NOMO-1 (cell line): ENCODE measurements at regions not wholly inside any gene's neighbourhood (a gene's known extent, or its start where the extent isn't known, plus 50 kb on each side); places are given as distances from the start of the nearest gene placed in this dataset.

Experiments used
- DNase-seq, 2 experiments: peaks; one replicate each; lab custom pipeline; 2025; ENCODE audit not compliant: unreplicated experiment in 2 of 2; lab: John Stamatoyannopoulos, UW

GRCh38 chr6:62672989-62673388 lies 387.0 kb upstream of the KHDRBS2 start:
- DNase-seq, result no peak

DNA sequence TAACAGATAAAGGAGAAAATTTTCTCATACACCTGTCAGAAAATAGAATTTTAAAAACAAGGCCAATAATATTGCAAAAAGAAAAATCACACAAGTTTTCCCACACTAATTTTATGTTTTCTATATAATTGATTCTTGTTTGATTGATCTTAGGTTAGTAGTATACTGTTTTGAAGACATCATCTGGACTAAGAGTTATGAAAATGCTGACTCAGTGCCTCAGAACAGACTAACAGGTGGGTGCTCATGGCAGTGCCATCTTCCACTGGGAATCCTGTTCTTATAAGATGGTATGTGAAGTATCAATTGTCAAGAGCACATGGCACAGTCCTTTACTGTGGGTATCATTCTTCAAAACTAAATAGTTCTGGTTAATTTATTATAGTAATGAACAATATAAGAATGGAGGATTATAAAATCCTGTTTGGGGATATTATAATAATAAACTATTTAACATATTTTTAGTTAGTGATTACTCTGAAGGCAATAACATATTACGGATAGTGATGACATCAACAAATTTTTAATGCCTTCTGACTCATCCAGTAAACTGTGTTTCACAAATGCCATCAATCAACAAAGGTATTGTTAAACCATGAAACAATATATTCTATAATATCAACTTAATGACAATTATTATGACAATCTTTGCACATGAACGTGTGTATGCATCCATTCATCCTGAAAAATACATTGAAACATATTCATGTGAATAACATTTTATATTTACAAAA lies 384.6 kb upstream of the KHDRBS2 start:
- no peak for DNase-seq

GRCh38 chr6:62669831-62670230 lies 383.8 kb upstream of the KHDRBS2 start:
- no peak for DNase-seq

GRCh38 chr6:62652692-62653328 lies 366.8 kb upstream of the KHDRBS2 start:
- no peak for DNase-seq

GRCh38 chr6:62645274-62645673 lies 359.2 kb upstream of the KHDRBS2 start:
- DNase-seq, result no peak

DNA sequence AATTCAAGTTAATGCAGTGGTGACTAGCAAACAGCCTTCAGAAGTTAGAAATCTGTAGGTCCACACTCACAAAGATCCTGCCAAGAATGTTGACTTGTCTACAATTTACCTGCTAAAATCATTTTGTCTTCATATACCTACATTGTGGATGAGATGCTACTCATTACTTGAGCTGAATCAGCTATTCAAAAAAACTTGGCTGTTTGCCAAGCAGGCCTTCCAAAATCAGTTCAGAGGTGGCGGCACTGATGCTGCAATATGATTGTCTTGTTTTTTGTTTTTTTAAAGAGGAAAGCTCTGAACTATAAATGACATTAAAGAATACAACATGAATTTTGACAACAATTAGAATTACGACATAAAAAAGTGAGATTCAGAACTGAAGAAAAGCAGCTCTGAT lies 354.7 kb upstream of the KHDRBS2 start:
- DNase-seq, result no peak

- no peak for DNase-seq
Observed at GRCh38 chr6:62626661-62627060, 340.6 kb upstream of the KHDRBS2 start.

GRCh38 chr6:62623846-62624532 lies 338.0 kb upstream of the KHDRBS2 start:
- no peak for DNase-seq

DNA sequence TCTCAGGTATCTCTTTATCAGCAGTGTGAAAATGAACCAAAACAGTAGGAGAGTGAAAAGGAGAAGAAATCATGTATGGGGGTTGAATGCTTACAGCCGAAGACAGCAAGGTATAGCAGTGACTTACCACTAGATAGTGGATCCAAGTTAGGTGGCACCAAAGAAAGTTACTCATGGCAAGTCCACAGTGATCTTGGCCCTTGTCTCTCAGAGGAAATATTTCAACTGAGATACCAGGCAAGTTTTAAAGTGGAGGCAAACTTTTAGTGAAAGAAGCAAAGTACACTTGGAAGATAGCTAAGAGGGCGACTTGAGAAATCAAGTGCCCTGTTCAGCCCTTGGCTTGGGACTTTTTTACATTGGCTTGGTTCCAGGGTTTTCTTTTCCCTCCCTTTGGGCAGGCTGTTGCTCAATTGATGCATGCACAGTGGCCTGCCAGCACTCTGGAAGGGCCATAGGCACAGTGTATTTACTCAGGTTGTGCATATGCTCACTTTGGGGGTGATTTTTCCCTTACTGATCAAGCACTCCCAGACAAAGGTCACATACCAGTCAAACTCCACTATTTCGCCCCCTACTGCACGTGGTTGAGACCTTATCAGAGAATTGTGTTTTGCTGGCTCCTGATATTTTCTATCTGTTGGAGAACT lies 329.5 kb upstream of the KHDRBS2 start:
- DNase-seq, result no peak

DNA sequence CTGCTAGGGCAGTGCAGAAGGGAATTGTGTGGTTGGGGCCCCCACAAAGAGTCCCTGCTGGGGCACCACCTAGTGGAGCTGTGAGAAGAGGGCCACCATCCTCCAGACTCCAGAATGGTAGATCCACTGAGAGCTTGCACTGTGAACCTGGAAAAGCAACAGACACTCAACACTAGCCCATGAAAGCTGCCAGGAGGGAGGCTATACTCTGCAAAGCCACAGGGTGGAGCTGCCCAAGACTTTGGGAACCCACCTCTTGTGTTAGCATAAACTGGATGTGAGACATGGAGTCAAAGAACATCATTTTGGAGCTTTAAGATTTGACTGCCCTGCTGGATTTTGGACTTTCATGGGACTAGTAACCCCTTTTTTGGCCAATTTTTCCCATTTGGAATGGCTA lies 328.4 kb upstream of the KHDRBS2 start:
- no peak for DNase-seq

GRCh38 chr6:62613928-62614327 lies 327.9 kb upstream of the KHDRBS2 start:
- no peak for DNase-seq

DNA sequence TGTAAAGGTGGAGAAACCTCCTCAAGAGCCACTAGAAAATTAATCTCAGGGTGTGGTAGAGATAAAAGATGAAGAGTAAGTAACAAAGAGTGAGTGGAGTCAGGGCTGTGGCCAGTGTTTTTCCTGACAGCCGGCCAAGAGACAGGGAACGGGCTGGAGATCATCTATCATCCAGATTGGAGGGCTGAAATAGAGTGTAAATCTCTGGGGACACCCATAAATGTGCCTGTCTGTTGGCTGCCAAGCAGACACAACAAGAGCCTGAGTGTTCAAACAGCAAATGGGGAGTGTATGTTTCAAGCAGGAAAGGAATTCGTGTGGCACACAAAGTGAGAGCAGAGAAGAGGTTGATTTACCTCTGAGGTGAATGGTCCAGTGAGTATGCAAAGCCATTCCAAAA lies 326.4 kb upstream of the KHDRBS2 start:
- DNase-seq, result no peak

DNA sequence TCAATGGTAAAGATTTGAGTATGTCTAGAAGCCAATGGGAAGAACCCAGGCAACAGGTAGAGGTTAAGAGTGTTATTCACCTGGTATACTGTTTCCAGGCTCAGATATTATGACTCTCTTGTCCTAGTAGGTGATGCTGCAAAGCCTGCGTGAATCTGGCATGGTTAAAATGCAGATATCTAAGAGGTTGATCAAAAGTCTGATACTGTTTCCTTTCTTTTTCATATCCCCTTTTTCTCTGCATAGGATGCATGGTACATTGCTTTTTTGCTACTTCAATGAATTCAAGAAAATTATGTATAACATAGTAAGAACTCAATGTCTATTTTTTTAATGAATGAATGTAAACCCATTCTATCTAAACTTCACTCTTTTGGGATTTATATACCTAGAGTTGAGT lies 284.3 kb upstream of the KHDRBS2 start:
- no peak for DNase-seq

- DNase-seq, result no peak
Observed at GRCh38 chr6:62541502-62541901, 255.5 kb upstream of the KHDRBS2 start.

DNA sequence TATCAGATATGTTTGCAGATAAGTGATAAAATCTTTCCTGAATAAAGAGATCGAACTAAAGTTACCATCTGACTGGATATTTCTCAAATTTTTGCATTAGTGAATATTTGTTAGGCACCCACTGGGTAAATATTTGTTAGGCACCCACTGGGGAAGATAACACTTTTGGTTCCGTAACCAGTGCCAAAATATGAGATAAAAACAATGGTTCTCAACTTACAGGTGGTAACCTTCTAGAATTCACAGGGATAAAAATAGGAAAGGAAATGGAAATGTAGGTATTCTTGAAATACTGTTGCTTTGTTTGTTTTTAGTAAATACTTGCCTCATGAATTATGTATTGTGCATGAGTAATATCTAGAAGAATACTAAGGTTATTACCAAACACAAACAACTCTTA lies 245.0 kb upstream of the KHDRBS2 start:
- DNase-seq, result no peak

DNA sequence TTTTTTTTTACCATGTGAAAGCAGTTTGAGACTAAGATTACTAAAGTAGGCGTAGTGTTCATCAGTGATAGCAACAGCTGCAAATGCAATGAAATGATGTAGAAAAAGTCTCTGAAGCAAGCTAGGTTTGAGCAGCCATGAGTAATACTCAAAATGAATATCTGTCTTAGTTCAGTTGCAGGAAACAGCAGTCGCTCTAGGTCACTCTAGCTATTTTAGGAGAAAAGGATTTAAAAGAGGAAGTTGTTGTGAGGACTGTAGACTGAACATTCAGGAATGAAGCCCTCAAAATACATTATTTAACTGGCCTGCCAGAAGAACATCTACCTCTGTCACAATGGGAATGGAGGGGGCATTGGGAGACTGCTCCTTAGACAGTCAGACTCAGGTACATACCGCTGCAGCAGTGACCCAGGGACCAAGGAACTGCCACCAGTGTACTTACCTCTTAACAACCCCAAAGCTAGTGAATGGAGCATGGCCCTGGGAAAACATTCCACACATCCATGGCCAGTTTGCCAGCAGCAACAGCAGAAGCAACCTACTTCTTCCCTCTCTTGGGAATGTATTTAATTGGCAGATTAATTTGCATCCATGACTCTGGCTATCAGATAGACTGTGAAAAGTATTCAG lies 243.0 kb upstream of the KHDRBS2 start:
- DNase-seq, result peak in 1 of 2 experiments; percentile 1

DNA sequence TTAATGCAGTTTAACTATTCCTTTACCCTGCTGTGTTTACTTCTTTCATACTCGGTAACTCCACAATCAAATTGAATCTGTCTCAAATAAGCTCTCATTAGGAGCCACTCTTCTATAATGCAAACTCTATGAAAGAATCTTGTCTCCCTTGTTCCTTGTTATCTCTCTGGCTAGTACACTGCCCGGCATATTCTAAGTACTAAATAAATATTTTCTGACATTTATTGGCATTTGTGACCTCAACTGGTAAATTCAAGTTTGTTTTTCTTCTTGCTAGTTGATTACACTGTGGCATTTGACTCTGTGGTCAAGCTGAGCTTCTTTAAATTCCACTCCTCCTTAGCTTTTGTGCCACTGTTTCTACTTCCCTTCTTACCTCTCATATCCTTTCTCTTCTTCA lies 237.6 kb upstream of the KHDRBS2 start:
- no peak for DNase-seq

DNA sequence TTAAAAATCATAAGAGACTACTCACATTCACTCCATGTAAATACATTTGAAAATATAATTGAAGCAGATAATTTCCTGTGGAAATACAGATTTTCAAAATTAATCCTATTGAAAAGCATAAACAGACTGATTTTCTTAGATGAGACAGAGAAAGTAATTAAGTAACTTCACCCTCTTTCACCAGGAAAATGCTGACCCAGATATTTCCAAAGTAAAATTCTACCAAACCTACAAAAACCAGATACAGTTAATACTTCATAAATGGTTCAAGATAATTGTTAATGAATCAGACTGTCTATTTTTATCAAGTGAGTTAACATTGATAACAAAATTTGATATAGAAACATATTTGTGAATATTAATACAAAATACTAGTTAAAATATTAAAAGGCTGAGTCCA lies 233.5 kb upstream of the KHDRBS2 start:
- DNase-seq, result no peak

GRCh38 chr6:62516291-62517141 lies 230.5 kb upstream of the KHDRBS2 start:
- DNase-seq, result no peak

GRCh38 chr6:62492192-62492822 lies 206.3 kb upstream of the KHDRBS2 start:
- no peak for DNase-seq
